ENCODE measurements at regions not wholly inside any gene's neighbourhood (a gene's known extent, or its start where the extent isn't known, plus 50 kb on each side); places are given as distances from the start of the nearest gene placed in this dataset.

DNA sequence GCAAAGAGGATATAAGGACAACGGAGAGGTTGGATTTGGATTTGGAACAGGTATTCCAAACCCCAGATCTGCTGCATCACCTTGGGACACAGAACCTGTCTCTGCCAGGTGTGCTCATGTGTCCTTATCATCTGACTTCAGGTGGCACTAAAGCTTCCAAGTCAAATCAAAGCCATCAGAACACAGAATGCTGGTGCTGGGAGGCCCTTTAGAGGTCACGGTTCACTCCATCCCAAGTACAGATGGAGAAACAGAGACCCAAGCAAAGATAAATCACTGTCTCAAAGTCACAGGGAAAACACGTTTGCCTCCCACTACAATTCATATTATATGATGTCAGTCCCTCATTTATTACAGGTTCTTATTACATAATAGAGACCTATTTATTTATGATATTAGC is 72.8 kb downstream of the HES1 start:
- H4K20me1 ChIP-seq (ENCODE audit: insufficient read depth, low read length): no peaks in the 10 kb centered on the region
- H3K27ac ChIP-seq (ENCODE audit: low read depth, low read length, poor library complexity, severe bottlenecking): no peak overlapping the region
- BruUV-seq (replicated peaks): no TSS peak
- no peak overlapping the region for H3K4me3 ChIP-seq (ENCODE audit: low read depth, low read length, poor library complexity, severe bottlenecking)
- DNase-seq (ENCODE audit: low spot score): no peak
- ChIA-PET POLR2A (no interaction called here), CTCF (ENCODE audit: unreplicated experiment) (no interaction called here)
- no peaks in the 10 kb centered on the region for H3K79me2 ChIP-seq (ENCODE audit: insufficient read depth, low read depth, low read length)
- H3K9me2 ChIP-seq (ENCODE audit: insufficient read depth, low read length): no peaks in the 10 kb centered on the region
- no peak overlapping the region for H2AFZ ChIP-seq (ENCODE audit: low read length)
- H3K4me1 ChIP-seq (ENCODE audit: insufficient read depth, low read length, poor library complexity, severe bottlenecking): peaks cover 3% of the 10 kb centered on the region
- no peaks in the 10 kb centered on the region for H3K36me3 ChIP-seq (ENCODE audit: insufficient read depth, low read length)
- H3K4me2 ChIP-seq (ENCODE audit: low read length): no peak overlapping the region
- intact Hi-C loops (cut with micrococcal nuclease; ENCODE audit: unreplicated experiment): no loop called here
- no peak for TF ChIP-seq EZH2phosphoT487 (IDR thresholded peaks at IDR 0.05; ENCODE audit: borderline replicate concordance, low read depth, low read length)
- TF ChIP-seq, protein P1, sequence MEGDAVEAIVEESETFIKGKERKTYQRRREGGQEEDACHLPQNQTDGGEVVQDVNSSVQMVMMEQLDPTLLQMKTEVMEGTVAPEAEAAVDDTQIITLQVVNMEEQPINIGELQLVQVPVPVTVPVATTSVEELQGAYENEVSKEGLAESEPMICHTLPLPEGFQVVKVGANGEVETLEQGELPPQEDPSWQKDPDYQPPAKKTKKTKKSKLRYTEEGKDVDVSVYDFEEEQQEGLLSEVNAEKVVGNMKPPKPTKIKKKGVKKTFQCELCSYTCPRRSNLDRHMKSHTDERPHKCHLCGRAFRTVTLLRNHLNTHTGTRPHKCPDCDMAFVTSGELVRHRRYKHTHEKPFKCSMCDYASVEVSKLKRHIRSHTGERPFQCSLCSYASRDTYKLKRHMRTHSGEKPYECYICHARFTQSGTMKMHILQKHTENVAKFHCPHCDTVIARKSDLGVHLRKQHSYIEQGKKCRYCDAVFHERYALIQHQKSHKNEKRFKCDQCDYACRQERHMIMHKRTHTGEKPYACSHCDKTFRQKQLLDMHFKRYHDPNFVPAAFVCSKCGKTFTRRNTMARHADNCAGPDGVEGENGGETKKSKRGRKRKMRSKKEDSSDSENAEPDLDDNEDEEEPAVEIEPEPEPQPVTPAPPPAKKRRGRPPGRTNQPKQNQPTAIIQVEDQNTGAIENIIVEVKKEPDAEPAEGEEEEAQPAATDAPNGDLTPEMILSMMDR (conservative IDR thresholded peaks at IDR 0.05; ENCODE audit: low read length): no peak
- H3K9me3 ChIP-seq (ENCODE audit: low read length): no peaks in the 10 kb centered on the region

GRCh38 chr3:194212161-194212844 is 76.4 kb downstream of the HES1 start:
- DNase-seq (ENCODE audit: low spot score): no peak
- Histone ChIP-seq H3K27ac (ENCODE audit: low read depth, low read length, poor library complexity, severe bottlenecking) (no peak overlapping the region), H3K4me2 (ENCODE audit: low read length) (no peak overlapping the region), H3K4me3 (ENCODE audit: low read depth, low read length, poor library complexity, severe bottlenecking) (no peak overlapping the region), H4K20me1 (ENCODE audit: insufficient read depth, low read length) (no peaks in the 10 kb centered on the region), H3K79me2 (ENCODE audit: insufficient read depth, low read depth, low read length) (no peaks in the 10 kb centered on the region), H3K9me3 (ENCODE audit: low read length) (no peaks in the 10 kb centered on the region), H2AFZ (ENCODE audit: low read length) (no peak overlapping the region), H3K4me1 (ENCODE audit: insufficient read depth, low read length, poor library complexity, severe bottlenecking) (no peaks in the 10 kb centered on the region), H3K9me2 (ENCODE audit: insufficient read depth, low read length) (no peaks in the 10 kb centered on the region), H3K36me3 (ENCODE audit: insufficient read depth, low read length) (no peaks in the 10 kb centered on the region)
- BruUV-seq (replicated peaks): no TSS peak
- intact Hi-C loops (cut with micrococcal nuclease; ENCODE audit: unreplicated experiment): no loop called here
- CTCF ChIA-PET (ENCODE audit: unreplicated experiment): no interaction called here
- TF ChIP-seq, protein P1 (conservative IDR thresholded peaks at IDR 0.05; ENCODE audit: low read length): no peak
- TF ChIP-seq EZH2phosphoT487 (IDR thresholded peaks at IDR 0.05; ENCODE audit: borderline replicate concordance, low read depth, low read length): no peak
- POLR2A ChIA-PET: no interaction called here

GRCh38 chr3:194212845-194213331 is 76.9 kb downstream of the HES1 start:
- Histone ChIP-seq H3K79me2 (ENCODE audit: insufficient read depth, low read depth, low read length) (no peaks in the 10 kb centered on the region), H3K4me1 (ENCODE audit: insufficient read depth, low read length, poor library complexity, severe bottlenecking) (no peaks in the 10 kb centered on the region), H2AFZ (ENCODE audit: low read length) (no peak overlapping the region), H3K9me2 (ENCODE audit: insufficient read depth, low read length) (no peaks in the 10 kb centered on the region), H3K36me3 (ENCODE audit: insufficient read depth, low read length) (no peaks in the 10 kb centered on the region), H3K27ac (ENCODE audit: low read depth, low read length, poor library complexity, severe bottlenecking) (no peak overlapping the region), H4K20me1 (ENCODE audit: insufficient read depth, low read length) (no peaks in the 10 kb centered on the region), H3K4me2 (ENCODE audit: low read length) (no peak overlapping the region), H3K9me3 (ENCODE audit: low read length) (no peaks in the 10 kb centered on the region), H3K4me3 (ENCODE audit: low read depth, low read length, poor library complexity, severe bottlenecking) (no peak overlapping the region)
- TF ChIP-seq EZH2phosphoT487 (IDR thresholded peaks at IDR 0.05; ENCODE audit: borderline replicate concordance, low read depth, low read length): no peak
- BruUV-seq (replicated peaks): no TSS peak
- DNase-seq (ENCODE audit: low spot score): no peak
- ChIA-PET CTCF (ENCODE audit: unreplicated experiment) (no interaction called here), POLR2A (no interaction called here)
- intact Hi-C loops (cut with micrococcal nuclease; ENCODE audit: unreplicated experiment): no loop called here
